Stimulated activated CD4-positive, alpha-beta T cell treated with anti-CD3 and anti-CD28 coated beads, Interleukin-2, amount 100 ng/mL, for 48 hours (primary cell): ENCODE measurements at regions not wholly inside any gene's neighbourhood (a gene's known extent, or its start where the extent isn't known, plus 50 kb on each side); places are given as distances from the start of the nearest gene placed in this dataset.
"Not testable (repeated sequence)": the region's sequence is repeated elsewhere in the genome, so short reads cannot be mapped to it uniquely, and the experiment has no call there.

ENCODE experiments used
- DNase-seq, 2 donors: peaks; one replicate each; pipeline ENCODE4 v3.0.0-alpha.2; 2020

DNA sequence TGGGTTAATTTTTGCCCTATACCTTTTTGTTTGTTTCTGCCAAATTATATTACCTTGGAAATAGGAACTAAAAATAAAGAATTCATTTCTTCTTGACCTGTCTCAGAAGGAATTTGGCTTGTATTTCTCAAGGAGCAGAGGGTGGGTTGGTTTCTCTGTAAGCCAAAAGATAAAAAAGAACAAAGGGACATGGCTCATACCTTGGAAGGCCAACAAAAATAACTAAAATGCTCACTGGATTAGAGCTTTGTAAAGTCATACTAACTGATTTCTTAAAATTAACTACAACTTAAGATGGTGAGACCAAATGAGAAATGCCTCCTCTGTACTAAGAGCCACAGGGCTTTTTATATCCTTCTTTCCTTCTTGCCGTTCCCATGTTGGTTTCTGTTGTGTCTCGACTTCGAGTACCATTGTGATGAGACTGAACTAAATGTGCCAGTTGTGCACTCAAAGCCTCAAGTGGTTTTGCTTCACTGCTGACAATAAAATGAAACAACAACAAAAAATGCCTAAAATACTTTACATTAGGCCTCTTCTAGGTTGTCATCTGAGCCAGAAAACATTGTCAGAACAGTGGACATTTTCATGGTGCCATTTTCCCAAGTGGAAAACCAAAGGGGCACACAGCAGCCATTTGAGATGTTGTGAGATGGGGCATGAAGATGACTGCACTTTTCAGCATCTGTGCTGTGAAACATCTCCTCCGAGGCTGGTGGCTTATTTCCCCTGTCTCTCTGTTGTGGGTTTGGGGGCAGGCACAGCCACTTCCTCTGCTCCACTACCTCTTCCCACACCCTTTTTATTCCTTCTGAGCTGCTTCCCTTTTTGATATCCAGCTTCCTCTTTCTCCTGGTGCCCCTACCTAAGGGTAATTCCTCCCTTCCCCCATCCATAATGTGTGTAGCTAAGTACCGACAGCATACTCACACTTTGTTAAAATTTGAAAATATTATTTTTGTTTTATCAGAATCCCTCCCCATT is 51.8 kb upstream of the AGR3 start:
- DNase-seq: no peak

DNA sequence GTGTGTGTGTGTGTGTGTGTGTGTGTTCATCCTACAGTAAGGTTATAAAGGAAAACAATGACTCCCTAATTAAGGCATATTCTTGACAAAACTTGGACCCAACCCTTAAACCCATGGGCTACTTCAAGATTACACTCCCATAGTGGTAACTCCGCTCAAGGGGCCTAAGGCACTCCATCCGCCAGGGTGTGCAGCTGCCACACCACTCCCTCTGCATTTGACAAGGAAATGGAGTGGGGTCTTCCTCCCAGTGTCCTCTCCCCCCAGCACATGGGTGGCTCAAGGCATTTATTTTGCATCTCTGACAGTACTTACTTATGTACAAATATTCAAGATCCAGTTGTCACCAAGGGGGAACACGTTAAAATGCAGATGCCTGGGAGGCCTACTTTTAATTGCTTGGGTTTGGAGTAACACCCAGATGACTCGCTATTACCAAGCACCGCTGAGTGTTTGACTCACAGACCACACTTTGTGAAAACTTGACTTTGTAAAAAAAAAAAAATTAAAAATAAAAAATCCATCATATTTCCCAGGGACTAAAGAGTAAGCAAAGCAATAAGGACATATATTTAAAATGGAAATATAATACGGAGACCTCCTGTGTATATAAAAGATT is 53.0 kb upstream of the AGR3 start:
- DNase-seq: no peak

DNA sequence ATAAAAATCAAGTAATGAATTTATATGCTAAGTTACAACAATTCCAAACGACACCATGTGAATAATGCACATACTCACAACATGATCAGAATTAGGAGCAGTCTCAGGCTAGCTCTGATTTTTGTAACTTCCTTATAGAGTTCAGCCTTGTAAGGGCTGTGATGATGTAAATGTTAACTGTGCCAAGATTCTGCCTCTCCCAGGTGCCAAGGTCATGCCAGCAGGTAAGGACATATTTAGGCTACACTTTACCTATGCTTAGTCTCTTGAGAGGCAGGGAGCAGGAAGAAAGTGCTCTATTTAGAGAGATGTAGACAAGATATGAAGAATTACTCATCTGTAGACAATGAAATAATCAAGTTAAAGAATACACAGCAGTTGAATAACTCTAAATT is 53.6 kb upstream of the AGR3 start:
- DNase-seq: no peak

DNA sequence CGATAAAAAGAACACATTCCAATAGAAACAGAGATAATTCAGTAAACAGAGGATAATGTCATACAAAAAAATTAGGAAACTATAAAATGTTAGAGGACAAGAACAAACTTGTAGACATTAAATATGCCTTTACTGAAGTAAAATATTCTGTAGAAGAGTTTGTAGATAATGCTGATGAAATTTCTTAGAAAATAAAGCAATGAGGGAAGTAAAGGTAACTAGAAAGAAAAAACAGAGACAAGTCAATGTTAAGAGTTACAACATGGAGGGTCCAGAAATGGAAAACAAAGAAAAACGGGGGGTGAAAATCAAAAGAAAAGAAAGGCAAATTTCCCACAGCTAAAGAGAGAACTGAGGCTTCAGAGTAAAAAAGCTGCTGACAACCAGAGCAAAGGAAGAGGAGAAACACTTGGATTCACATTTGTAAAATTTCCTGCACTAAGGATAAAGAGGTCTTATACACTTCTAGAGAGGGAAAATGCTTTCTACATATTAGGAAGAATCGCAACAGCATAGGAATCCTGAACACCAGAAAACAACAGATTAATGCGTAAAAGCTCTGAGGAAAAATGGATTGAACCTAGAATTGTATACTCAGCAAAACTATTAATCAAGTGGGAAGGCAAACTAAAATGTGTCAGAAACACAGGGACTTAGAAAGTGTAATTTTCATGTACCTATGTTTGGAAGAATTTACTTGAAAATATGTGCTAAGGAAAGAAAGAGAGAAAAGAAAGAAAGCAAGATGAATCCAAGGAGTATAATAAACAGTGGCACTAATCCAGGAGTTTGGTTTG is 55.0 kb upstream of the AGR3 start:
- DNase-seq: no peak

- DNase-seq: no peak
Measured at GRCh38 chr7:16939161-16939560, 57.4 kb upstream of the AGR3 start.

DNA sequence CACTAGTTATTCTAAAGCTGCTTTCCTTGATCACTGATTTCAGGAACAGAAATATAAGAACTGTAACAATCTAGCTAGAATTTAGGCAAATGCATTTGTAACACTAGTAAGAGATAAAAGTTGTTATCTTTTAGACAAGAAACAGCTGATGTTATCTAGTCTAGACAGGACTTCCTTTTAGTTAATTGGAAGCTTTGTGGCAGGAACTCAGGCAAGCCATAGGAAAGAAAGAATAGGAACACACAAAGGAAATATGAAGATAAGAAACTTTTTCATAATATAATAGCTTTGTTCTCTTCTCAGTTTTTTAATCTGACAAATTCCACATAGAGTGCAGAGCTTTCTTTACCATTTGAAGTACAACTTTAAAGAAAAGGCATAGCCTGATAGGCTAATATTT is 59.0 kb upstream of the AGR3 start:
- no peak for DNase-seq

DNA sequence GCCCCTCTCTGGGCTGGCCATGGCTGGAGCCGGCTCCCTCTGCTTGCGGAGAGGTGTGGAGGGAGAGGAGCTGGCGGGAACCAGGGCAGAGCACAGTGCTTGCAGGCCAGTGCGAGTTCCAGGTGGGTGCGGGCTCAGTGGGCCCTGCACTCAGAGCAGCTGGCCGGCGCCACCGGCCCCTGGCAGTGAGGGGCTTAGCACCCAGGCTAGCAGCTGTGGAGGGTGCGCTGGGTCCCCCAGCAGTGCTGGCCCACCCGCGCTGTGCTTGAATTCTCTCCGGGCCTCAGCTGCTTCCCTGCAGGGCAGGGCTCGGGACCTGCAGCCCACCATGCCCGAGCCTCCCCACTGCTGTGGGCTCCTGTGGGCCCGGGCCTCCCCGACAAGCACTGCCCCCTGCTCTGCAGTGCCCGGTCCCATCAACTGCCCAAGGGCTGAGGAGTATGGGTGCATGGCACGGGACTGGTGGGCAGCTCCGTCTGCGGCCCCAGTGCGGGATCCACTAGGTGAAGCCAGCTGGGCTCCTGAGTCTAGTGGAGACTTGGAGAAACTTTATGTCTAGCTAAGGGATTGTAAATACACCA is 61.2 kb upstream of the AGR3 start:
- no peak for DNase-seq

DNA sequence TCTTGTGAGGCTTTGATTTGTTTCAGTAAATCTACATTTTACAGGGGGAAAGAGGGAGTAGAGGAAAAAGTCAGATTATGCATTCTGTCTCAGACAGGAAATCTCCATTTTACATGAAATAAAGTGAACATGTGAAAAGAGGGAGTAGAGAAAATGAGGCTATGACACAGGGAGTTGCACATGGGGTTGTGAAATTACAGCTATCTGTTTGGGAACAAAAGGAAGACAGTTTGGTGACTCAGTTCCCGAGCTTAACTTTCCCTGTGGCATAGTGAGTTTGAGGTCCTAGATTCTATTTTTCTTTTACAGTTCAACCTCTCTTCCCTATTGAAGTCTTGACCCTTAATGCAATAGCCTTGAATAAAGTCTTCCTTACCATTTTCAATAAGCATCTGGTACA is 63.2 kb upstream of the AGR3 start:
- no peak for DNase-seq

- no peak for DNase-seq
Measured at GRCh38 chr7:16945372-16945771, 63.6 kb upstream of the AGR3 start.

- DNase-seq: not testable (repeated sequence)
Measured at GRCh38 chr7:16948110-16948509, 66.3 kb upstream of the AGR3 start.

DNA sequence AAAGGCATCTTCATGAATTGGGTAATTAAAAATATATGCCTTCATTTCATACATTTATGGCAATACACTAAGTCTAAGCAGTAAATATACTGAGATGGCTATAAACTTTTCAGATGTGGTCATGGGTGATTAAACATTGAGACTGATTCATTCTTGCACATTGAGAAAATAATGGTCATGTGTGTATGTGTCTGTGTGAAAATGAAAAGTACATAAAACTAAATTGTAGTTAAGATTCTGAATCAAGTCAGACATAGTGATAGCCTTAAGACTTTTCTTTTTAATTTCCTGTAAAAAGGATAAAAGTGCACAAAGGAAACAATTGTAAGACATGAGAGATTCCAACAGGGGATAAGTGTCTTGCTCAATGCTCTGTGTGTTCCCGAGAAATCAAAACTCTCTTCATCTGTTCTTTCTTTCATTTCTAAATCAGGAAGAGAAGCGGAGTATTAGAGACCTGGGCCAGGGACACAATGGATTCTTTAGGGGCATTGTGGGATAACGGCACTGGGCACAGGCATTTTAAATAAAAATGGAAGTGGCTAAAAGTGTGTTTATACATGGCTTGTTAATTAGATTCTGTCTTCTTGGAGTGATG is 69.8 kb upstream of the AGR3 start:
- DNase-seq: no peak

- DNase-seq: no peak
Measured at GRCh38 chr7:16954321-16954720, 72.5 kb upstream of the AGR3 start.

- DNase-seq: no peak
Measured at GRCh38 chr7:16958724-16959123, 76.9 kb upstream of the AGR3 start.

DNA sequence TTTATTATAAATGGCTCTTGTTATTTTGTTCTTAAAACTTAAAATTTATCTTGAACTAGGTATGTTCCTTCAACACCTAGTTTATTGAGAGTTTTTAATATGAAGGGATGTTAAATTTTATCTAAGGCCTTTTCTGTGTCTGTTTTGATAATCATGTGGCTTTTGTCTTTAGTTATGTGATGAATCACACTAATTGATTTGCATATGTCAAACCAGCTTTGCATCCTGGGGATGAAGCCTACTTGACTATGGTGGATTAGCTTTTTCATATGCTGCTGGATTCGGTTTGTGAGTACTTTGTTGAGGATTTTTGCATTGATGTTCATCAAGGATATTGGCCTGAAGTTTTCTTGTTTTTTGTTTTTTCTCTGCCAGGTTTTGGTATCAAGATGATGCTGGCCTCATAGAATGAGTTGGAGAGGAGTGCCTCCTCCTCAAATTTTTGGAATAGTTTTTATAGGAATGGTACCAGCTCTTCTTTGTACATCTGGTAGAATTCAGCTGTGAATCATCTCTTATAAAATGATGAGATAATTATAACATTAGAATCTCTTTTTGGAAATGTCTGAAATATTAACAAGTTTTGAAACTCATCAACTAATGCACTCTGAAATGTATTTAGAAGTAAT is 78.7 kb upstream of the AGR3 start:
- DNase-seq: no peak

DNA sequence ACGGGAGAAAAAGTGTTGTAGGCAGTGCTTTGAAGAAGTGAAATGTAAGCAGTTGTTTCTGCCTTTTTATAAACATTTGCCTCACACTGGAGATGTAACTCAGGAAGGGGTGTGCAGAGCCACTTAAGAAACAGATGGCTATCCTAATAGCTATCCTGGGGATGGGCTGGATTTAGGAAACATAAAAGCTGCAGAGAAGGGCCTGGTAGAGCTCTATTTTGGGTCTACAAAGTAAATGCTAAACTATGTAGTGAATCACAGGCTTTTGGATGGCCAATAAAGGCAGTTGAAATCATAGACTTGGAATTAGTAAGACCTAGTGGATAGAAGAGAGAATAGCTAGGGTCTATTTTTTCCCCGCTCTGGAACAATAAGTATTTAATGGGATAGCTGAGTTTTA is 79.9 kb upstream of the AGR3 start:
- DNase-seq: no peak

DNA sequence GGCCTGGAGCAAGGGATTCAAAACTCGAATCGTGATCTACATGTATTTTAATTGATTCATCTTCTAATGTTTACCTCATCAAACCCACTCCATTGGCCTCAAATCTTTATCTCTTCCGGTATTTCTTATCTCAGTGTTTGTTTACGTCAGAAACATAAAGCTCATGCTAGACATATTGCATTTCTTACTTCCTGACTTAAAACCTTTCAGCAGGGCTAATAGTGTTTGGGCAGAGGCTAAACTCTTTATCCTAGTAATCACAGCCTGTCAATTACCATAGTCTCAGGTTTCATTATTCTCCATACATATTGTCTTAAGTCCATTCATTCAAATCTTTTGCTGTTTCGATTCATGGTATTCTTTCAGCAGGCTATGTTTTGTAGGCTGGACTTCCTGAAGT is 81.3 kb upstream of the AGR3 start:
- no peak for DNase-seq

- DNase-seq: not testable (repeated sequence)
Measured at GRCh38 chr7:16965697-16966096, 83.9 kb upstream of the AGR3 start.

GRCh38 chr7:16967300-16967811 is 85.6 kb upstream of the AGR3 start:
- DNase-seq: no peak

DNA sequence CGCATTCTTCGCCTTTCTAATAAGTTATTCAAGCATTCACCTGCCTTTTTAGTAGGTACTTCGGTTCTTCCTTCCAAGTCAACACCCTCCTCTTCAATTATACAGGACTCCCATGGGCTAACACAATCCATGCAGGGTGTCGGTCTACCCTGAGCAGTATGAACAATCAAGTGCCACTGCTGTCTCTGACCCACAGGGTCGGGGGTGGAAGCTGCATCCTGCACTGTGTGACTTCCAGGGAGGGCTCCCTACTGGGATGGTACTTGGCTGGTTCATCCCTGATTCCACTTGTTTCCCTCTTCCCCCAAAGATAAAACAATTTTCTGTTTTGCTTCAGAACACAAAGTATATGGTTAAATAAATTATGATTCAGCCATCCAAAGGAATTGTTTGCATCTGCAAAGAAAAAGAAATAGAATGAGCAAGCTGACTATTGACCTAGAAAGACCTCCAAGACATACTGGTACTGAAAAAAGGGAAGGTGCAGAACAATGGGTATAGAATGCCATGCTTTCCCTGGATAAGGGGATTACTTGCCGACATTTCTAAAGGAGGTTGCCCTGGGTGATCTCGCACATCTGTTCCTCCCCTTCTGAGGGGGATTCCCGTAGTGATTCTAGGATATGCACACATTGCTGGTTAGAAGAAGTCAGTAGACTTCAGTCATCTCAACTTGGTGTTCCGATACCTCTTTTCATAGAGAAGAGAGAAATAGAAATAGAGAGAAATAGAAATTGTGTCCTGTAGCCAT is 89.1 kb upstream of the AGR3 start:
- no peak for DNase-seq

- no peak for DNase-seq
Measured at GRCh38 chr7:16975712-16976111, 93.9 kb upstream of the AGR3 start.
